ENCODE measurements at regions not wholly inside any gene's neighbourhood (a gene's known extent, or its start where the extent isn't known, plus 50 kb on each side); places are given as distances from the start of the nearest gene placed in this dataset.
"Not testable (repeated sequence)": the region's sequence is repeated elsewhere in the genome, so short reads cannot be mapped to it uniquely, and the experiment has no call there.

DNA sequence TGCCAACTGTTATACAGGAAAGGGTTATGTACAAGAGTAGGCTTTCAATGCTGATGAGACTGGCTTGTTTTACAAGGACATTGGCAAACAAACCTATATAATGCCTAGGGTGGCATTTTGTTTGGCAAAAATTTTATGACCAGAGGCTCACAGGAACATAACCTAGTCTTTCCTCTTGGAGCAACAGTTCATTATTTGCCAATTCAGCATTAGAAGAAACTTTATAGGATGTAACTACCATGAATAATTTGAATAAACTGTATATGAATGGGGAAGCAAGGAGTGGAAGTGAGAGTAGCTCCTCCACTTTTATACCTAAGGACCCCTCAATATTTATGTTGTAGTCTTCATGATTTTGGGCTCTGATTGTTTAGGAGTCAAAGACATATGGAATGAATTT, 103.9 kb upstream of the WAC start:
- DNase-seq (ENCODE audit: low spot score) = no peak
- intact Hi-C loops (cut with DNase I) = loop anchor here in 1 of 2 donors (10.0 kb wide), 1 partner anchor 1236 kb away; no protein-coding TSS in a partner anchor

- intact Hi-C loops (cut with DNase I) = loop anchor here in 1 of 2 donors (10.0 kb wide), 1 partner anchor 1235 kb away; no protein-coding TSS in a partner anchor
- DNase-seq (ENCODE audit: low spot score) = no peak
Measured at GRCh38 chr10:28429573-28430216, 103.2 kb upstream of the WAC start.

- DNase-seq (ENCODE audit: low spot score) = no peak
- intact Hi-C loops (cut with DNase I) = no loop called here
Measured at GRCh38 chr10:28431139-28431538, 101.8 kb upstream of the WAC start.

DNA sequence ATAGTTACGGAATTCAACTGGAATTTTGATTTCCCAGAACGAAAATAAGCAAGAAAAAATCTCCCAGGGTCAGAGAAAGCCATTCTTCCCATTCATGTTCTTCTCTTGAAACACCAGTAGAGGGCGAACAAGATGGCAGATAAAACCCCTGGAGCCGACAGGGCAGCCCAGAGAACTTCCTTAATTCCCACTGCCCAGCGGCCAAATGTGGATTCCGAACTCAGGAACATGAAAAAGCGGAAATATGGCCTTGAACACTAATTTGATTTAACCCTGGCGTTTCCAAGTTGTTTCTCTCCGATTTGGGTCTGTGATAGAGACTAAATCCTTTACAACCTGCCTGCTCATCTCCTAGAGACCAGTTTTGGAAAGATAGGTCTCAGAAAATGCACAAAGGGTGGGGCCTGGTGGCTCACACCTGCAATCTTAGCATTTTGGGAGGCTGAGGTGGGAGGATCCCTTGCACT, 100.7 kb upstream of the WAC start:
- intact Hi-C loops (cut with DNase I) = no loop called here

DNA sequence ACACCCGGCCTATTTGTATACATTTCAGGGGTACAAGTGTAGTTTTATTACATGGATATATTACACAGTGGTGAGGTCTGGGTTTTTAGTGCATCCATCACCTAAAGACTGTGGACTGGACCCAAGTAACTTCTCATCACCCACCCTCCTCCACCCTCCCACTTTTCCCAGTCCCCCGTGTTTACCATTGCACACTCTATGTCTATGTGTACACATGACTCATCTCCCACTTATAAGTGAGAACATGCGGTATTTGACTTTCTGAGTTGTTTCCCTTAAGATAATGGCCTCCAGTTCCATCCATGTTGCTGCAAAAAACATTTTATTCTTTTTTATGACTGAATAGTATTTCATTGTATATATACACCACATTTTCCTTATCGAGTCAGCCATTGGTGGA, 98.9 kb upstream of the WAC start:
- no peak for DNase-seq (ENCODE audit: low spot score)
- intact Hi-C loops (cut with DNase I) = no loop called here

More for the DNA sequence above, 100.7 kb upstream of the WAC start:
- DNase-seq (ENCODE audit: low spot score) = no peak

DNA sequence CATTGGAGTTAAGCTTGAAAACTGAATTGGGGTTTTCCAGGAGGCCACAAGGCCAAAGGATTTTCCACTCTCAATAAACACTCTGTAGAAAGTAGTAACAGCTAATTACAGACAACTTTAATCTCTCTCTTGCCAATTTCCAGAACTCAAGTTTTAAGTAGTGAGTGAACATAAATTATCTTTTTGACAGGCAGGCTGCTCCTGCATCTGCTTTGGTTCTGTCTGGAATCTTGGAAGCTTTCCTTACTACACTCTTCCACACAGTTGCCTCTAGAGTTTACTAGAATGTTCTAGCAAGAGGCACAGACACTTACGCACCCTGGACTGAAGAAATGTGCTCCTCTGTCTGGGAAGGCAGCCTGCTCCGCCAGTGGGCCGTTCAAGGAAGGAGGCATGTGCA, 90.5 kb upstream of the WAC start:
- intact Hi-C loops (cut with DNase I) = no loop called here
- DNase-seq (ENCODE audit: low spot score) = no peak

- intact Hi-C loops (cut with DNase I) = no loop called here
- no peak for DNase-seq (ENCODE audit: low spot score)
Measured at GRCh38 chr10:28444031-28444430, 88.9 kb upstream of the WAC start.

GRCh38 chr10:28445516-28445915, 87.4 kb upstream of the WAC start:
- DNase-seq (ENCODE audit: low spot score) = no peak
- intact Hi-C loops (cut with DNase I) = no loop called here

- intact Hi-C loops (cut with DNase I) = no loop called here
- no peak for DNase-seq (ENCODE audit: low spot score)
Measured at GRCh38 chr10:28449382-28449781, 83.5 kb upstream of the WAC start.

GRCh38 chr10:28449926-28450325, 83.0 kb upstream of the WAC start:
- DNase-seq (ENCODE audit: low spot score) = no peak
- intact Hi-C loops (cut with DNase I) = no loop called here

- intact Hi-C loops (cut with DNase I) = no loop called here
- no peak for DNase-seq (ENCODE audit: low spot score)
Measured at GRCh38 chr10:28453926-28454325, 79.0 kb upstream of the WAC start.

DNA sequence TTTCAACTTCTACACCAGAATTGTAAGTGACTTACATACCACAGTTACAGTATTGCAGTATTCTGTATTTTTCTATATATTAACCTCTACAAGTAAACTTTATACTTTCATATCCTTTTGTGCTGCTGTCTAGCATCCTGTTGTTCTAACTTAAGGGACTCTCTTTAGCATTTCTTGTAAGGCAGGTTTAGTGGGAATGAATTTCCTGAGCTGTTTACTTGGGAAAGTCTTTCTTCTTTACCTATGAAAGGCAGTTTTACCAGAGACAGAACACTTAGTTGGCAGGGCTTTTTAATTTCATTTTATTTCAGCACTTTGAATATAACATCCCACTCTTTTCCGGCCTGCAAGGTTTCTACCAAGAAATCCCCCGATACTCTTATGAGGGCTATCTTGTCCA, 75.8 kb upstream of the WAC start:
- intact Hi-C loops (cut with DNase I) = no loop called here
- DNase-seq (ENCODE audit: low spot score) = no peak

DNA sequence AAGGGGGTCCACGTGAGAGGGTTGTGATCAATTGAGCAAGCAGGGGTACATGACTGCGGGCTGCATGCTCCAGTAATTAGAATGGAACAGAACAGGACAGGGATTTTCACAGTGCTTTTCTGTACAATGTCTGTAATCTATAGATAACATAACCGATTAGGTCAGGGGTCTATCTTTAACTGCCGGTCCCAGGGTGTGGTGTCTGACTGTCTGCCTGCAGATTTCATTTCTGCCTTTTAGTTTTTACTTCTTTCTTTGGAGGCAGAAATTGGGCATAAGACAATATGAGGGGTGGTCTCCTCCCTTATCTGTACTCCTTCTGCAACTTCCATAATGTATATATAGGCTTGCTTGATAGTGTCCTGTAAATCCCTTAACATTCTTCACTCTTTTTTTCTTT, 75.0 kb upstream of the WAC start:
- DNase-seq (ENCODE audit: low spot score); intact Hi-C loops (cut with DNase I): not testable (repeated sequence)

- DNase-seq (ENCODE audit: low spot score) = no peak
- intact Hi-C loops (cut with DNase I) = no loop called here
Measured at GRCh38 chr10:28459453-28460144, 73.3 kb upstream of the WAC start.

DNA sequence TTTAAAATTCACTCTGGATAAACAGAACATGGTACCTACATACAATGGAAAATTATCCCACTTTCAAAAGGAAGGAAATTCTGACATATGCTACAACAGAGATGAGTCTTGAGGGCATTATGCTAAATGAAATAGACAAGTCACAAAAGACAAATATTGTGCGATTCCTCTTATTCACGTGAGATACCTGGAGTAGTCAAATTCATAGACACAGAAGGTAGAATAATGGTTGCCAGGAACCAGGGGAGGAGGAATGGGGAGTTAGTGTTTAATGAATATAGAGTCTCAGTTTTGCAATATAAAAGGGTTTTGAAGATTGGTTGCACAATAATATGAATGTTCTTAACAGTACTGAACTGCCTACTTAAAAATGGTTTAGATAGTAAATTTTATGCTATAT, 69.8 kb upstream of the WAC start:
- intact Hi-C loops (cut with DNase I) = no loop called here
- DNase-seq (ENCODE audit: low spot score) = no peak

DNA sequence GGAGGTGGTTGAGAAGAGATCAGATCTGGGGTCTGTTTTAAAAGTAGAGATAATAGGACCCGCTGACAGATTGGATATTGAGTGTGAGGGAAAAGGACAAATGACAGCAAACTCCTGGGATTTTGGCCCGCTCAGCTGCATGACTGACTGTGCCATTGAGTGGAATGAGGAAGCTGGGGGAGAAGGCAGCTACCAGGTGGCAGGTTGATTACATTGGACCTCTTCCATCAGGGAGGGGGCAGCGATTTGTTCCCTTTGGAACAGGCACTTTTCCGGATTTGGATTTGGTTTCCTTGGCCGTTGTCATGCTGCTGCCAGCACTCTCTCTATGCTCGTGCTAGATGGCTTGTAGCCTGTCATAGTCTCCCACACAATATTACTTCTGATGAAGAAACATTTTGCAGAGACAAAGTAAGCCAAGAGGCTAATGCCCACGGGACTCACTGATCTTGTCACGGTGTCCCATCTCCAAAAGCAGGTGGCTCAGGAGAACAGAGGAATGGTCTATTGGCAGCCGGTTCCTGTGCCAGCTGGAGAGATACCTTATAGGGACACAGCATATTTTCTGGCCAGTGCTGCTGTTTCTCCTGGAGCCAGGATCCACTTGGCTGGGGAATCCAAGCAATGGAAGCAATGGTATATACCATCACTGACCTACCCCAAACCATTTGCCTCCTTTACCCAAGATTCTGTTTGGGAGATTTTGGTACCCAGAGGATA, 69.1 kb upstream of the WAC start:
- intact Hi-C loops (cut with DNase I) = no loop called here
- no peak for DNase-seq (ENCODE audit: low spot score)

- DNase-seq (ENCODE audit: low spot score) = no peak
- intact Hi-C loops (cut with DNase I) = no loop called here
Measured at GRCh38 chr10:28467615-28468014, 65.3 kb upstream of the WAC start.

GRCh38 chr10:28468707-28469483, 64.0 kb upstream of the WAC start:
- DNase-seq (ENCODE audit: low spot score) = no peak
- intact Hi-C loops (cut with DNase I) = no loop called here

GRCh38 chr10:28470873-28471651, 61.9 kb upstream of the WAC start:
- intact Hi-C loops (cut with DNase I) = no loop called here
- no peak for DNase-seq (ENCODE audit: low spot score)
